Gastroesophageal sphincter (tissue), 3 donors: ENCODE measurements at regions not wholly inside any gene's neighbourhood (a gene's known extent, or its start where the extent isn't known, plus 50 kb on each side); places are given as distances from the start of the nearest gene placed in this dataset.

ENCODE experiments used
- CTCF ChIP-seq, 4 experiments: fragments of 200-600 bp in 2 of 4; fragments of 450-650 bp in 2 of 4; sonication (generic) in 1 of 4; IDR thresholded peaks; one replicate each; pipeline ENCODE4 v1.5.1; 2017 to 2019; ENCODE audit warnings: antibody characterized with exemption in 4 of 4, mild to moderate bottlenecking in 2 of 4, moderate library complexity in 2 of 4
- POLR2A ChIP-seq, 2 donors: fragments of 450-650 bp; IDR thresholded peaks; one replicate each; pipeline ENCODE4 v1.6.1; 2017; ENCODE audit warnings: antibody characterized with exemption in 2 of 2, mild to moderate bottlenecking in 2 of 2, moderate library complexity in 1 of 2

- no peak for TF ChIP-seq CTCF (IDR thresholded peaks at IDR 0.05)
- no peak for TF ChIP-seq POLR2A (IDR thresholded peaks at IDR 0.05)
These were observed 144.1 kb upstream of the CTTNBP2NL start for GRCh38 chr1:112251766-112252506.
